DMS153 treated with DMSO at 0.1 percent for 48 hours (cell line): ENCODE measurements at regions not wholly inside any gene's neighbourhood (a gene's known extent, or its start where the extent isn't known, plus 50 kb on each side); places are given as distances from the start of the nearest gene placed in this dataset.
"Not testable (repeated sequence)": the region's sequence is repeated elsewhere in the genome, so short reads cannot be mapped to it uniquely, and the experiment has no call there.

Source experiments
- DNase-seq: peaks from one replicate; lab custom pipeline; 2025; ENCODE audit not compliant: unreplicated experiment; lab: John Stamatoyannopoulos, UW

- DNase-seq = no peak
These were observed 50.9 kb upstream of the WARS2 start for GRCh38 chr1:119191325-119191724.

GRCh38 chr1:119204197-119204960 lies 63.9 kb upstream of the WARS2 start:
- no peak for DNase-seq

- DNase-seq = no peak
These were observed 64.5 kb upstream of the WARS2 start for GRCh38 chr1:119204961-119205357.

- no peak for DNase-seq
These were observed 68.6 kb upstream of the WARS2 start for GRCh38 chr1:119209061-119209460.

GRCh38 chr1:119209596-119210295 lies 69.3 kb upstream of the WARS2 start:
- DNase-seq = no peak

- DNase-seq = no peak
These were observed 69.8 kb upstream of the WARS2 start for GRCh38 chr1:119210296-119210649.

GRCh38 chr1:119213213-119213612 lies 72.8 kb upstream of the WARS2 start:
- not testable (repeated sequence) for DNase-seq

- DNase-seq = not testable (repeated sequence)
These were observed 74.5 kb upstream of the WARS2 start for GRCh38 chr1:119214961-119215360.

GRCh38 chr1:119217309-119217828 lies 76.9 kb upstream of the WARS2 start:
- DNase-seq = no peak

GRCh38 chr1:119219711-119220110 lies 79.3 kb upstream of the WARS2 start:
- no peak for DNase-seq

- no peak for DNase-seq
These were observed 80.5 kb upstream of the WARS2 start for GRCh38 chr1:119220991-119221390.

GRCh38 chr1:119222271-119222670 lies 81.8 kb upstream of the WARS2 start:
- no peak for DNase-seq

GRCh38 chr1:119225265-119225664 lies 84.8 kb upstream of the WARS2 start:
- DNase-seq = no peak

- no peak for DNase-seq
These were observed 85.4 kb upstream of the WARS2 start for GRCh38 chr1:119225831-119226230.

- no peak for DNase-seq
These were observed 85.9 kb upstream of the WARS2 start for GRCh38 chr1:119226321-119226720.

- DNase-seq = no peak
These were observed 86.5 kb upstream of the WARS2 start for GRCh38 chr1:119226913-119227312.

- DNase-seq = no peak
These were observed 87.0 kb upstream of the WARS2 start for GRCh38 chr1:119227456-119227855.

GRCh38 chr1:119228335-119229080 lies 88.1 kb upstream of the WARS2 start:
- no peak for DNase-seq

GRCh38 chr1:119235120-119235519 lies 94.7 kb upstream of the WARS2 start:
- no peak for DNase-seq

GRCh38 chr1:119245881-119246280 lies 105.4 kb upstream of the WARS2 start:
- DNase-seq = no peak

- no peak for DNase-seq
These were observed 108.8 kb upstream of the WARS2 start for GRCh38 chr1:119249283-119249682.

- no peak for DNase-seq
These were observed 109.8 kb upstream of the WARS2 start for GRCh38 chr1:119250299-119250698.
